Testis (tissue), 2 donors: ENCODE measurements at regions not wholly inside any gene's neighbourhood (a gene's known extent, or its start where the extent isn't known, plus 50 kb on each side); places are given as distances from the start of the nearest gene placed in this dataset.

Source experiments
- POLR2A ChIP-seq: fragments of 450-650 bp; IDR thresholded peaks from one replicate; pipeline ENCODE4 v1.6.1; 2017; ENCODE audit warnings: antibody characterized with exemption, mild to moderate bottlenecking, moderate library complexity
- TF ChIP-seq, protein P1 (sequence below), 3 experiments: fragments of 450-650 bp in 2 of 3; fragments of 200-600 bp in 1 of 3; sonication (generic) in 1 of 3; IDR thresholded peaks; one replicate each; pipeline ENCODE4 v1.5.1; 2016 to 2019; ENCODE audit warnings: antibody characterized with exemption in 3 of 3, mild to moderate bottlenecking in 2 of 3, moderate library complexity in 1 of 3

DNA sequence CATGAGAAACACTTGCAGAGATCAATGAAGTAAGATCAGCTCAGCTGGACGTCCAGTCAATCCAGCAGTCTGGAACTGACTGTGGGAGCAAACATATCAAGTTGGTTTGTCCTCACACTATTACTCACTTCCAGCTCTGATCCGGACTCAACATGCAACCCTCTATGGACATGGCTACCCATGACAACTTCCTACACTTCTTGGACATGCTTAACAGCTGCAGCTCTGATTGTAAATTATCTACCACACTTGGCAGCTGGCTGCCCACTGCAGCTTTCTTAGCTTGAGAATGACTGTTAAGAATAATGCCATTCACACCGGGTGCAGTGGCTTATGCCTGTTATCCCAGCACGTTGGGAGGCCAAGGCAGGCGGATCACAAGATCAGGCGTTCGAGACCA is 429.8 kb downstream of the EPHA4 start:
- TF ChIP-seq, protein P1, sequence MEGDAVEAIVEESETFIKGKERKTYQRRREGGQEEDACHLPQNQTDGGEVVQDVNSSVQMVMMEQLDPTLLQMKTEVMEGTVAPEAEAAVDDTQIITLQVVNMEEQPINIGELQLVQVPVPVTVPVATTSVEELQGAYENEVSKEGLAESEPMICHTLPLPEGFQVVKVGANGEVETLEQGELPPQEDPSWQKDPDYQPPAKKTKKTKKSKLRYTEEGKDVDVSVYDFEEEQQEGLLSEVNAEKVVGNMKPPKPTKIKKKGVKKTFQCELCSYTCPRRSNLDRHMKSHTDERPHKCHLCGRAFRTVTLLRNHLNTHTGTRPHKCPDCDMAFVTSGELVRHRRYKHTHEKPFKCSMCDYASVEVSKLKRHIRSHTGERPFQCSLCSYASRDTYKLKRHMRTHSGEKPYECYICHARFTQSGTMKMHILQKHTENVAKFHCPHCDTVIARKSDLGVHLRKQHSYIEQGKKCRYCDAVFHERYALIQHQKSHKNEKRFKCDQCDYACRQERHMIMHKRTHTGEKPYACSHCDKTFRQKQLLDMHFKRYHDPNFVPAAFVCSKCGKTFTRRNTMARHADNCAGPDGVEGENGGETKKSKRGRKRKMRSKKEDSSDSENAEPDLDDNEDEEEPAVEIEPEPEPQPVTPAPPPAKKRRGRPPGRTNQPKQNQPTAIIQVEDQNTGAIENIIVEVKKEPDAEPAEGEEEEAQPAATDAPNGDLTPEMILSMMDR (IDR thresholded peaks at IDR 0.05) = no peak
- TF ChIP-seq POLR2A = no peak
